A673 (cell line): ENCODE measurements at regions not wholly inside any gene's neighbourhood (a gene's known extent, or its start where the extent isn't known, plus 50 kb on each side); places are given as distances from the start of the nearest gene placed in this dataset.

Experiments
- BruUV-seq: library from RNA; stranded (reverse); fragments of 400-500 nt; replicated peaks from 2 replicates; lab custom pipeline; 2021; lab: Mats Ljungman, UMichigan
- CTCF ChIA-PET: fragments of 300-600 bp; sonication (Branson Sonifier 250); formaldehyde crosslinking; loops from one replicate; lab custom pipeline; 2022; ENCODE audit warnings: antibody characterized with exemption; lab: Charles Lee
- POLR2A ChIA-PET: fragments of 300-600 bp; sonication (Branson Sonifier 250); formaldehyde crosslinking; loops from one replicate; lab custom pipeline; 2022; ENCODE audit warnings: antibody characterized with exemption; ENCODE audit not compliant: low non-redundant PET; lab: Charles Lee
- DNase-seq: peaks from one replicate; pipeline ENCODE4 v3.0.0-alpha.2; 2015; ENCODE audit warnings: low spot score
- H3K27ac ChIP-seq: fragments of 200-600 bp; sonication (generic); 2 replicates; pipeline ENCODE4 v1.5.1; 2016; ENCODE audit warnings: mixed run types, low read depth, mild to moderate bottlenecking, mixed read lengths, antibody characterized with exemption, low read length; ENCODE audit not compliant: poor library complexity, severe bottlenecking
- H3K27me3 ChIP-seq: fragments of 200-600 bp; sonication (generic); replicated peaks from 2 replicates; pipeline ENCODE4 v1.6.1; 2017; ENCODE audit warnings: mixed run types, low read depth, mild to moderate bottlenecking, mixed read lengths, antibody characterized with exemption, low read length; ENCODE audit not compliant: insufficient read depth, poor library complexity
- H3K36me3 ChIP-seq: fragments of 200-600 bp; sonication (generic); 2 replicates; pipeline ENCODE4 v1.6.1; 2016; ENCODE audit warnings: mixed run types, mild to moderate bottlenecking, mixed read lengths, antibody characterized with exemption, low read length; ENCODE audit not compliant: insufficient read depth, poor library complexity, severe bottlenecking
- H3K4me1 ChIP-seq: fragments of 200-600 bp; sonication (generic); 2 replicates; pipeline ENCODE4 v1.6.1; 2017; ENCODE audit warnings: mixed run types, mild to moderate bottlenecking, mixed read lengths, antibody characterized with exemption, low read length; ENCODE audit not compliant: insufficient read depth, poor library complexity, severe bottlenecking
- H3K4me3 ChIP-seq: fragments of 200-600 bp; sonication (generic); 2 replicates; pipeline ENCODE4 v1.5.1; 2016; ENCODE audit warnings: low read depth, mixed run types, mild to moderate bottlenecking, mixed read lengths, low read length; ENCODE audit not compliant: poor library complexity, severe bottlenecking
- H3K9me3 ChIP-seq: fragments of 200-600 bp; sonication (generic); 2 replicates; pipeline ENCODE4 v1.6.1; 2016; ENCODE audit warnings: mixed run types, low read depth, mild to moderate bottlenecking, mixed read lengths, antibody characterized with exemption, low read length; ENCODE audit not compliant: poor library complexity, severe bottlenecking
- EZH2 ChIP-seq: fragments of 200-600 bp; sonication (generic); IDR thresholded peaks from 2 replicates; pipeline ENCODE4 v1.6.1; 2017; ENCODE audit warnings: borderline replicate concordance, low read depth, mild to moderate bottlenecking, mixed read lengths, antibody characterized with exemption, low read length; ENCODE audit not compliant: poor library complexity, severe bottlenecking
- intact Hi-C: fragments of 100-400 bp; cut with micrococcal nuclease; formaldehyde crosslinking; loops from one replicate; pipeline ENCODE4 v1.10.0; 2022; ENCODE audit not compliant: unreplicated experiment
- TF ChIP-seq, protein P1 (sequence below): fragments of 300-800, 200-600 bp; sonication (generic); conservative IDR thresholded peaks from 2 replicates; pipeline ENCODE4 v1.5.1; 2017; ENCODE audit warnings: low read depth, mild to moderate bottlenecking, antibody characterized with exemption, low read length, moderate library complexity, mixed read lengths

GRCh38 chr9:69955536-69956355, 87.9 kb upstream of the MAMDC2 start:
- DNase-seq: no peak
- POLR2A ChIA-PET: no interaction called here
- no peak for TF ChIP-seq EZH2
- TF ChIP-seq, protein P1, sequence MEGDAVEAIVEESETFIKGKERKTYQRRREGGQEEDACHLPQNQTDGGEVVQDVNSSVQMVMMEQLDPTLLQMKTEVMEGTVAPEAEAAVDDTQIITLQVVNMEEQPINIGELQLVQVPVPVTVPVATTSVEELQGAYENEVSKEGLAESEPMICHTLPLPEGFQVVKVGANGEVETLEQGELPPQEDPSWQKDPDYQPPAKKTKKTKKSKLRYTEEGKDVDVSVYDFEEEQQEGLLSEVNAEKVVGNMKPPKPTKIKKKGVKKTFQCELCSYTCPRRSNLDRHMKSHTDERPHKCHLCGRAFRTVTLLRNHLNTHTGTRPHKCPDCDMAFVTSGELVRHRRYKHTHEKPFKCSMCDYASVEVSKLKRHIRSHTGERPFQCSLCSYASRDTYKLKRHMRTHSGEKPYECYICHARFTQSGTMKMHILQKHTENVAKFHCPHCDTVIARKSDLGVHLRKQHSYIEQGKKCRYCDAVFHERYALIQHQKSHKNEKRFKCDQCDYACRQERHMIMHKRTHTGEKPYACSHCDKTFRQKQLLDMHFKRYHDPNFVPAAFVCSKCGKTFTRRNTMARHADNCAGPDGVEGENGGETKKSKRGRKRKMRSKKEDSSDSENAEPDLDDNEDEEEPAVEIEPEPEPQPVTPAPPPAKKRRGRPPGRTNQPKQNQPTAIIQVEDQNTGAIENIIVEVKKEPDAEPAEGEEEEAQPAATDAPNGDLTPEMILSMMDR: no peak
- Histone ChIP-seq H3K36me3 (no peaks in the 10 kb centered on the region), H3K27ac (no peak overlapping the region), H3K27me3 (peaks cover 27% of the 10 kb centered on the region), H3K4me3 (no peak overlapping the region), H3K4me1 (no peaks in the 10 kb centered on the region), H3K9me3 (no peaks in the 10 kb centered on the region)
- no TSS peak for BruUV-seq
- intact Hi-C loops: no loop called here
- CTCF ChIA-PET: no interaction called here

DNA sequence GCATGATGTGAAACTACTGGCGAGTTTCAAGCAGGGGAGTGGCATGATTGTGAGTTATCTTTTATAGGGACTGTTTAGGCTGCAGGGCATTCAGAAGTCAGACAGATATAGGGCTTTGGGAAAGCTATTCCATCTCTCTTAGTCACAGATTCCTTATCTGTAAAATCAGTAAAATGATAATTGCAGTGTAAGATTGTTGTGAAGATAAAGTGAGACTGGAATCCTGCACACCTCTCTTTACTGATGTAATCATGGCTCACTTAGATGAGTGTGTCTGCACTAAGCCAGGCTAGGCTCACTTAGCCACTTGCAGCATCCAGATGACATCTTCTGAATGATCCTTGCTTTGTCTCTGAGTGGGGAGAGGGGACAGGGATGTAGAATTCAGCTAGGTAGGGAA, 81.8 kb upstream of the MAMDC2 start:
- CTCF ChIA-PET: no interaction called here
- H3K27ac ChIP-seq: no peak overlapping the region
- BruUV-seq: no TSS peak
- POLR2A ChIA-PET: no interaction called here
- no peaks in the 10 kb centered on the region for H3K4me1 ChIP-seq
- no peaks in the 10 kb centered on the region for H3K36me3 ChIP-seq
- no peak overlapping the region for H3K4me3 ChIP-seq
- no peaks in the 10 kb centered on the region for H3K9me3 ChIP-seq
- intact Hi-C loops: no loop called here
- no peak for DNase-seq
- H3K27me3 ChIP-seq: peaks cover 43% of the 10 kb centered on the region
- TF ChIP-seq EZH2: no peak
- TF ChIP-seq, protein P1: no peak

DNA sequence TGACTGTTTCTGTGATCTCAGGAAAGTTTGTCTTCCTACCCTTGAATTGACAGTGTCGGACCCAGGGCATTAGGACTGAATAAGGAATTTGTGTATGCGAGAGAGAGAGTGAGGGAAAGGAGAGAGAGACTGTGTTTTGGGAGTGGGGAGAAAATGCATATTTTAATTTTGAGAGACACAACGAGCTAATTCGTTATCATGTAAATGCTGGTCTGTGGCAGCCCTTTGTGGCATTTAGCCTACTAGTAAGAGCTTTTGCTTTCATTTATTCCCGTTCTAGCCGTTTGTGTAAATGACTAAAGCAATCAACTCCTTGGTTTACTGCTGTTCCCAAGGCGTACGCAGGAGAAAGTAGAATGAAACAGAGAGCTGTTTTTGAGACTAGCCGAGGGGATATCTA, 79.8 kb upstream of the MAMDC2 start:
- no peak overlapping the region for H3K4me3 ChIP-seq
- intact Hi-C loops: no loop called here
- no peak for TF ChIP-seq EZH2
- TF ChIP-seq, protein P1: no peak
- H3K27me3 ChIP-seq: peaks cover 43% of the 10 kb centered on the region
- H3K9me3 ChIP-seq: no peaks in the 10 kb centered on the region
- CTCF ChIA-PET: no interaction called here
- POLR2A ChIA-PET: no interaction called here
- H3K4me1 ChIP-seq: no peaks in the 10 kb centered on the region
- H3K36me3 ChIP-seq: no peaks in the 10 kb centered on the region
- no TSS peak for BruUV-seq
- no peak overlapping the region for H3K27ac ChIP-seq
- DNase-seq: no peak
